Stomach (tissue), 8 donors: ENCODE measurements at regions not wholly inside any gene's neighbourhood (a gene's known extent, or its start where the extent isn't known, plus 50 kb on each side); places are given as distances from the start of the nearest gene placed in this dataset.

Experiments used
- DNase-seq, 2 donors: peaks; one replicate each; pipeline versions ENCODE4 v3.0.0 to v3.0.0-alpha.2; 2013 to 2019
- H3K27ac ChIP-seq, 5 donors: fragments of 200-600 bp in 4 of 5; sonication (generic) in 4 of 5; one replicate each; pipeline ENCODE4 v1.5.1; 2013 to 2019; ENCODE audit warnings: mild to moderate bottlenecking in 1 of 5, moderate library complexity in 1 of 5
- H3K27me3 ChIP-seq, 3 donors: fragments of 200-600 bp; sonication (generic); one replicate each; pipeline ENCODE4 v1.5.1; 2017 to 2019; ENCODE audit warnings: mixed run types in 1 of 3
- H3K36me3 ChIP-seq, 4 donors: fragments of 200-600 bp; sonication (generic); 1 replicate in 3 of 4; 2 replicates in 1 of 4; pipeline ENCODE4 v1.5.1; 2016 to 2019
- H3K4me1 ChIP-seq, 4 donors: fragments of 200-600 bp; sonication (generic); one replicate each; pipeline ENCODE4 v1.5.1; 2016 to 2019
- H3K4me3 ChIP-seq, 4 donors: fragments of 200-600 bp; sonication (generic) in 3 of 4; one replicate each; pipeline ENCODE4 v1.5.1; 2016 to 2019; ENCODE audit warnings: mild to moderate bottlenecking in 1 of 4
- H3K9me3 ChIP-seq, 4 donors: fragments of 200-600 bp; sonication (generic); one replicate each; pipeline ENCODE4 v1.5.1; 2016 to 2019
- EP300 ChIP-seq: sonication (generic); formaldehyde crosslinking; IDR thresholded peaks from one replicate; pipeline ENCODE4 v1.6.1; 2017; ENCODE audit warnings: antibody characterized with exemption
- POLR2A ChIP-seq, 4 donors: fragments of 450-650 bp; IDR thresholded peaks; one replicate each; pipeline ENCODE4 v1.6.1; 2016; ENCODE audit warnings: antibody characterized with exemption in 4 of 4, control low read depth in 2 of 4, mild to moderate bottlenecking in 1 of 4, moderate library complexity in 1 of 4
- POLR2AphosphoS5 ChIP-seq, 3 donors: sonication (generic); formaldehyde crosslinking; IDR thresholded peaks; one replicate each; pipeline ENCODE4 v1.6.1; 2016; ENCODE audit warnings: antibody characterized with exemption in 3 of 3
- WGBS, 5 donors: extraction: QIAGEN DNeasy Blood & Tissue Kit in 3 of 5; methylation state at CpG; one replicate each; pipeline versions ENCODE4 v1.1.5 to v1.1.7; 2013 to 2018; 5-methylcytosine and 5-hydroxymethylcytosine counted together
- intact Hi-C: fragments of 100-400 bp; cut with DNase I; formaldehyde crosslinking; loops from one replicate; pipeline ENCODE4 v1.15.1; 2023; ENCODE audit warnings: low total_unique reads
- TF ChIP-seq, protein P1 (sequence below), 7 experiments: fragments of 450-650 bp in 4 of 7; fragments of 200-600 bp in 3 of 7; sonication (generic) in 3 of 7; IDR thresholded peaks; one replicate each; pipeline ENCODE4 v1.5.1; 2016 to 2019; ENCODE audit warnings: antibody characterized with exemption in 7 of 7, control low read depth in 2 of 7, mild to moderate bottlenecking in 1 of 7
- donor health status: healthy with polysubstance abuse.
- donor health status: Bipolar disorder and iron deficiency.
- donor health status: healthy.

DNA sequence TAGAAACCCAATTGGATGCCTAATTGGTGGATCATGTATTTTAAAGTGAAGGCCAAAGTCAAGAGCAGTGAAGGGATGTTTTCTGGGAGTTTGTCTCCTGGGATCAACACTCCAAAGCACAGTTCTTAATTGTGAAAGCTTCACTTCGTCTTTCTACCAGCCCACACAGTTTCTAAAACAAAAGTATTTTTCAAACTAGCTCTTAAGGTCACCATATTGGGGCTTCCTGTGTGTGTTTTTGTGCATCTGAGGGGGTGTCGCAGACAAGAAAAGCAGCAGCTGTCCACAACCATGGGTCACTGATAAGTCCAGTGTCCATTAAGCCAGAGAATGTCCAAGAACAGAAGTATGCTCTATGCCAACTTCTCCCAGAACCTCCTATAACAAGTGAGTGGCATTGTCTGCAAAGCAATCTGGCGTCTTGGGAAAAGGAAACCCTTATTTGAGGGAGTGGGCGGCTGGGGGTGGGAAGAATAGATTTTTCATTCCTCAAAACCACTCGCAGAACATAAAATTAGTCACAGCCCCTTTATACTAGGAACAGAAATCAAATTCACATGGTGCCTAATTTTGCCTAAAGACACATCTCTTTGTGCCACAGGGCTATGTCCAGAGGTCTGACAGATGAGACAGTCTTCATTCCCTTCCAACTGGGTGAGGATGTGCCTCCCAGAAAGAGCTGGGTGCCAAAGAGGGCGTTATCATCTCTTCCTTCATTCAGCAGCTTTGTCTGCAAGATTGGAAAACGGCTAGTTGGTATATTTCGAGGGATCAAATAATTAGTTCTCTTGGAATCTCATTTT, 610.4 kb downstream of the BCOR start:
- Histone ChIP-seq H3K27me3 (peaks cover 0 to 4% (median 0%) of the 10 kb centered on the region in 3 donors), H3K4me3 (no peak overlapping the region), H3K36me3 (no peaks in the 10 kb centered on the region), H3K27ac (no peak overlapping the region), H3K9me3 (no peaks in the 10 kb centered on the region), H3K4me1 (peaks cover 0 to 1% (median 0%) of the 10 kb centered on the region in 4 donors)
- TF ChIP-seq, protein P1, sequence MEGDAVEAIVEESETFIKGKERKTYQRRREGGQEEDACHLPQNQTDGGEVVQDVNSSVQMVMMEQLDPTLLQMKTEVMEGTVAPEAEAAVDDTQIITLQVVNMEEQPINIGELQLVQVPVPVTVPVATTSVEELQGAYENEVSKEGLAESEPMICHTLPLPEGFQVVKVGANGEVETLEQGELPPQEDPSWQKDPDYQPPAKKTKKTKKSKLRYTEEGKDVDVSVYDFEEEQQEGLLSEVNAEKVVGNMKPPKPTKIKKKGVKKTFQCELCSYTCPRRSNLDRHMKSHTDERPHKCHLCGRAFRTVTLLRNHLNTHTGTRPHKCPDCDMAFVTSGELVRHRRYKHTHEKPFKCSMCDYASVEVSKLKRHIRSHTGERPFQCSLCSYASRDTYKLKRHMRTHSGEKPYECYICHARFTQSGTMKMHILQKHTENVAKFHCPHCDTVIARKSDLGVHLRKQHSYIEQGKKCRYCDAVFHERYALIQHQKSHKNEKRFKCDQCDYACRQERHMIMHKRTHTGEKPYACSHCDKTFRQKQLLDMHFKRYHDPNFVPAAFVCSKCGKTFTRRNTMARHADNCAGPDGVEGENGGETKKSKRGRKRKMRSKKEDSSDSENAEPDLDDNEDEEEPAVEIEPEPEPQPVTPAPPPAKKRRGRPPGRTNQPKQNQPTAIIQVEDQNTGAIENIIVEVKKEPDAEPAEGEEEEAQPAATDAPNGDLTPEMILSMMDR (IDR thresholded peaks at IDR 0.05): no peak
- no peak for TF ChIP-seq POLR2AphosphoS5 (IDR thresholded peaks at IDR 0.05)
- TF ChIP-seq POLR2A (IDR thresholded peaks at IDR 0.05): no peak
- TF ChIP-seq EP300: no peak
- 67 to 83% (median 74%) methylated on average over 8 of the region's 8 CpGs for whole genome bisulfite sequencing, 5 donors
- DNase-seq: no peak
- intact Hi-C loops: no loop called here

- intact Hi-C loops: no loop called here
- Histone ChIP-seq H3K9me3 (no peaks in the 10 kb centered on the region), H3K27ac (no peak overlapping the region), H3K4me1 (peaks cover 0 to 7% (median 0%) of the 10 kb centered on the region in 4 donors), H3K27me3 (peaks cover 0 to 4% (median 0%) of the 10 kb centered on the region in 3 donors), H3K4me3 (no peak overlapping the region), H3K36me3 (no peaks in the 10 kb centered on the region)
- no peak for DNase-seq
- 75 to 91% (median 81%) methylated on average over 4 of the region's 4 CpGs for WGBS, 5 donors
- no peak for TF ChIP-seq POLR2A (IDR thresholded peaks at IDR 0.05)
- no peak for TF ChIP-seq POLR2AphosphoS5 (IDR thresholded peaks at IDR 0.05)
- TF ChIP-seq EP300: no peak
- TF ChIP-seq, protein P1 (IDR thresholded peaks at IDR 0.05): no peak
Observed at GRCh38 chrX:39487969-39488330, 609.8 kb downstream of the BCOR start.

- H3K4me1 ChIP-seq: peaks cover 0 to 7% (median 0%) of the 10 kb centered on the region in 4 donors
- no peak for TF ChIP-seq POLR2AphosphoS5 (IDR thresholded peaks at IDR 0.05)
- TF ChIP-seq EP300: no peak
- TF ChIP-seq, protein P1 (IDR thresholded peaks at IDR 0.05): no peak
- no peak for TF ChIP-seq POLR2A (IDR thresholded peaks at IDR 0.05)
- peak in 1 of 2 donors; percentile 60 for DNase-seq
- H3K9me3 ChIP-seq: no peaks in the 10 kb centered on the region
- 47 to 67% (median 62%) methylated on average over 8 to 10 of the region's 10 CpGs for WGBS, 5 donors
- intact Hi-C loops: no loop called here
- H3K36me3 ChIP-seq: no peaks in the 10 kb centered on the region
- H3K27me3 ChIP-seq: peaks cover 0 to 4% (median 0%) of the 10 kb centered on the region in 3 donors
- H3K4me3 ChIP-seq: no peak overlapping the region
- peak overlapping the region in 1 of 5 donors; percentile 43 for H3K27ac ChIP-seq
Observed at GRCh38 chrX:39491548-39492297, 606.0 kb downstream of the BCOR start.

DNA sequence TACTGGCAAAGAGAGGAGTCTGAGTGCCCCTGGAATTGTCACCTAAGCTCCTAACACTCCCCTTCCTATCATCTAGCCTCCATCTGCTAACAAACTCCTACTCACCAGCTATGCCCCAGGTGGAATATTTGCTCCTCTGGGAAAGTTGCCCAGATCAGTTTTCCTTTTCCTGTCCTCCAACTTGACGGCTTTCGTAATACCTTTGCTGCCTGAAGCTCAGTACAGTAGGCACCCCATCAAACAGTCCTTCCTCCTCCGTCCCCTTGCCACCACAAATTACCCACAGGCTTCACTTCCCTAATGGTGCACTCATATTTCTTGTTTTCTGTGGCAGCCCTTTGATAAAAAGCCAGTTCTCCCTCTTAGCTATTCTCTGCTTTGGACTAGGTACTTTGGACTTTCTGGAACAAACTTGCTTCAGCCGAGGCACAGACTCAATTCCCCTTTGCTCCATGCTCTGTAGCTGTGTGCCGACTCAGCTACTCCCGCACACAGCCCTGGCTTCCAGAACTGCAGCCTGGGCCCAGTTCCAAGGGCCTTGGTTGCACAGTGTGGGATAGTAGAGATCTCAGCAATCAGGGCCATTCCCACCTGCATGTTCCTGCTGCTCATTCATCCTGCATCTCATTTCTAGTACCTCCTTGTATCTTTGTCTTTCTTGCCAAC, 605.1 kb downstream of the BCOR start:
- 32 to 68% (median 47%) methylated on average over 6 of the region's 6 CpGs for WGBS, 5 donors
- H3K27me3 ChIP-seq: peaks cover 0 to 4% (median 0%) of the 10 kb centered on the region in 3 donors
- peaks cover 0 to 7% (median 0%) of the 10 kb centered on the region in 4 donors for H3K4me1 ChIP-seq
- H3K27ac ChIP-seq: peak overlapping the region in 1 of 5 donors; percentile 43
- H3K36me3 ChIP-seq: no peaks in the 10 kb centered on the region
- H3K9me3 ChIP-seq: no peaks in the 10 kb centered on the region
- no peak overlapping the region for H3K4me3 ChIP-seq
- TF ChIP-seq POLR2A (IDR thresholded peaks at IDR 0.05) (no peak), POLR2AphosphoS5 (IDR thresholded peaks at IDR 0.05) (no peak), EP300 (no peak)
- TF ChIP-seq, protein P1 (IDR thresholded peaks at IDR 0.05): no peak
- peak in 1 of 2 donors; percentile 28 for DNase-seq
- intact Hi-C loops: no loop called here
